Breast epithelium (tissue), 3 donors: ENCODE measurements at regions not wholly inside any gene's neighbourhood (a gene's known extent, or its start where the extent isn't known, plus 50 kb on each side); places are given as distances from the start of the nearest gene placed in this dataset.

Source experiments
- CTCF ChIP-seq, 3 donors: fragments of 450-650 bp; IDR thresholded peaks; one replicate each; pipeline ENCODE4 v1.5.1; 2016 to 2017; ENCODE audit warnings: antibody characterized with exemption in 3 of 3, mild to moderate bottlenecking in 3 of 3, moderate library complexity in 3 of 3
- POLR2A ChIP-seq: fragments of 450-650 bp; IDR thresholded peaks from one replicate; pipeline ENCODE4 v1.6.1; 2016; ENCODE audit warnings: antibody characterized with exemption, mild to moderate bottlenecking, moderate library complexity
- POLR2AphosphoS5 ChIP-seq, 3 donors: sonication (generic); formaldehyde crosslinking; IDR thresholded peaks; one replicate each; pipeline ENCODE4 v1.6.1; 2017; ENCODE audit warnings: antibody characterized with exemption in 3 of 3

- TF ChIP-seq POLR2A, result no peak
- no peak for TF ChIP-seq CTCF (IDR thresholded peaks at IDR 0.05)
- no peak for TF ChIP-seq POLR2AphosphoS5 (IDR thresholded peaks at IDR 0.05)
These were observed 348.4 kb upstream of the PODXL start for GRCh38 chr7:131904760-131905327.
